ENCODE measurements at regions not wholly inside any gene's neighbourhood (a gene's known extent, or its start where the extent isn't known, plus 50 kb on each side); places are given as distances from the start of the nearest gene placed in this dataset.

DNA sequence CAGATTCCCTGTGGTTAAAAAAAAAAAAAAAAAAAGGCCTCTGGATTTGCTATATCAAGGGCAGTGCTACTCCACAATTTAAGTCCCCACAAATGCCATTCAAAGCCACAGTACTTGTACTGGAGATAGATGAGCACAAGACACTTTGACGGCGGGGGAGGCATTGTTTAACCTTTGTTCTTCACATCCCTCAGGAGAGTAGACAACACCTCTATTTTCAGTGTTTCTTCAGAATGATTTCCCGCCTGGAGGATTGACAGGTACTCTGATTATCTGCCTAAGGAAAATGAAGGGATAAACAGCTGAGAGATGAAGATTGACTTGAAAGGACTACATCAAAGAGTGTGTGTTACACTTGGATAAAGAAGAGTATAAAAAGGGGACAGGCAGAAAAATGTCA is 58.7 kb downstream of the OTOL1 start:
- TF ChIP-seq, protein P1, sequence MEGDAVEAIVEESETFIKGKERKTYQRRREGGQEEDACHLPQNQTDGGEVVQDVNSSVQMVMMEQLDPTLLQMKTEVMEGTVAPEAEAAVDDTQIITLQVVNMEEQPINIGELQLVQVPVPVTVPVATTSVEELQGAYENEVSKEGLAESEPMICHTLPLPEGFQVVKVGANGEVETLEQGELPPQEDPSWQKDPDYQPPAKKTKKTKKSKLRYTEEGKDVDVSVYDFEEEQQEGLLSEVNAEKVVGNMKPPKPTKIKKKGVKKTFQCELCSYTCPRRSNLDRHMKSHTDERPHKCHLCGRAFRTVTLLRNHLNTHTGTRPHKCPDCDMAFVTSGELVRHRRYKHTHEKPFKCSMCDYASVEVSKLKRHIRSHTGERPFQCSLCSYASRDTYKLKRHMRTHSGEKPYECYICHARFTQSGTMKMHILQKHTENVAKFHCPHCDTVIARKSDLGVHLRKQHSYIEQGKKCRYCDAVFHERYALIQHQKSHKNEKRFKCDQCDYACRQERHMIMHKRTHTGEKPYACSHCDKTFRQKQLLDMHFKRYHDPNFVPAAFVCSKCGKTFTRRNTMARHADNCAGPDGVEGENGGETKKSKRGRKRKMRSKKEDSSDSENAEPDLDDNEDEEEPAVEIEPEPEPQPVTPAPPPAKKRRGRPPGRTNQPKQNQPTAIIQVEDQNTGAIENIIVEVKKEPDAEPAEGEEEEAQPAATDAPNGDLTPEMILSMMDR (IDR thresholded peaks at IDR 0.05): no peak
- no peak for TF ChIP-seq POLR2A (IDR thresholded peaks at IDR 0.05)
